SU-DHL-6 (cell line): ENCODE measurements at regions not wholly inside any gene's neighbourhood (a gene's known extent, or its start where the extent isn't known, plus 50 kb on each side); places are given as distances from the start of the nearest gene placed in this dataset.

ENCODE experiments used
- H2AFZ ChIP-seq: fragments of 200-600 bp; sonication (generic); 2 replicates; pipeline ENCODE4 v1.6.1; 2014; ENCODE audit warnings: low read depth, mild to moderate bottlenecking, moderate library complexity, mixed read lengths, antibody characterized with exemption, low read length; ENCODE audit not compliant: severe bottlenecking
- H3F3A ChIP-seq: fragments of 200-600 bp; shearing (Covaris generic); 2 replicates; pipeline ENCODE4 v1.6.0; 2016; ENCODE audit warnings: antibody characterized with exemption, mild to moderate bottlenecking; ENCODE audit not compliant: insufficient read depth
- H3K27ac ChIP-seq: fragments of 200-600 bp; sonication (generic); 2 replicates; pipeline ENCODE4 v1.5.1; 2016; ENCODE audit warnings: low read depth, mild to moderate bottlenecking, low read length, moderate library complexity, mixed read lengths
- H3K27me3 ChIP-seq: fragments of 200-600 bp; sonication (generic), shearing (Covaris generic); 2 replicates; pipeline ENCODE4 v1.6.0; 2014; ENCODE audit warnings: mild to moderate bottlenecking, low read length
- H3K36me3 ChIP-seq: fragments of 200-600 bp; sonication (generic); 2 replicates; pipeline ENCODE4 v1.6.1; 2014; ENCODE audit warnings: mild to moderate bottlenecking, low read length, mixed read lengths
- H3K4me2 ChIP-seq: fragments of 300-600, 200-600 bp; shearing (Covaris generic), sonication (generic); 2 replicates; pipeline ENCODE4 v1.6.0; 2014; ENCODE audit warnings: low read length, low read depth, mild to moderate bottlenecking; ENCODE audit not compliant: poor library complexity, severe bottlenecking
- H3K4me3 ChIP-seq: fragments of 200-600 bp; sonication (generic); 2 replicates; pipeline ENCODE4 v1.5.1; 2014; ENCODE audit warnings: antibody characterized with exemption, low read length, mild to moderate bottlenecking, mixed read lengths; ENCODE audit not compliant: insufficient read depth, poor library complexity, severe bottlenecking
- H3K79me2 ChIP-seq: fragments of 200-600 bp; sonication (generic); 2 replicates; pipeline ENCODE4 v1.6.1; 2014; ENCODE audit warnings: mild to moderate bottlenecking, low read length, moderate library complexity; ENCODE audit not compliant: insufficient read depth
- H3K9ac ChIP-seq: fragments of 200-600 bp; sonication (generic); 2 replicates; pipeline ENCODE4 v1.7.0; 2014; ENCODE audit warnings: mild to moderate bottlenecking, low read length
- H3K9me2 ChIP-seq: fragments of 200-600 bp; sonication (generic); replicated peaks from 2 replicates; pipeline ENCODE4 v1.6.1; 2014; ENCODE audit warnings: low read length; ENCODE audit not compliant: insufficient read depth
- H3K9me3 ChIP-seq: fragments of 200-600 bp; sonication (generic); 2 replicates; pipeline ENCODE4 v1.6.1; 2014; ENCODE audit warnings: low read length, mixed read lengths; ENCODE audit not compliant: insufficient read depth
- H4K20me1 ChIP-seq: fragments of 200-600 bp; sonication (generic); 2 replicates; pipeline ENCODE4 v1.6.1; 2014; ENCODE audit warnings: low read depth, mild to moderate bottlenecking, antibody characterized with exemption, low read length, moderate library complexity, mixed read lengths
- EZH2phosphoT487 ChIP-seq: fragments of 200-600 bp; sonication (generic), shearing (Covaris generic); conservative IDR thresholded peaks from 2 replicates; pipeline ENCODE4 v1.6.1; 2018; ENCODE audit warnings: mild to moderate bottlenecking, antibody characterized with exemption, low read length, moderate library complexity, mixed read lengths
- TF ChIP-seq, protein P1 (sequence below): fragments of 200-600 bp; sonication (generic); IDR thresholded peaks from one replicate; pipeline ENCODE4 v1.5.1; 2017; ENCODE audit warnings: antibody characterized with exemption, mild to moderate bottlenecking, low read length, moderate library complexity; ENCODE audit not compliant: insufficient read depth, poor library complexity, severe bottlenecking

GRCh38 chr22:25404556-25404927 is 159.9 kb upstream of the GRK3 start:
- Histone ChIP-seq H3K79me2 (peaks cover 5% of the 10 kb centered on the region; the same call in 1 of the 2 replicates), H3K9me2 (no peaks in the 10 kb centered on the region), H3K27ac (no peak overlapping the region), H3K4me3 (peak overlapping the region; percentile 85), H3K27me3 (no peaks in the 10 kb centered on the region), H2AFZ (peak overlapping the region; percentile 59), H3K9me3 (no peaks in the 10 kb centered on the region), H3K36me3 (no peaks in the 10 kb centered on the region), H3K4me2 (peak overlapping the region; percentile 73), H3F3A (no peaks in the 10 kb centered on the region), H4K20me1 (no peaks in the 10 kb centered on the region), H3K9ac (peak overlapping the region; percentile 66)
- no peak for TF ChIP-seq EZH2phosphoT487
- TF ChIP-seq, protein P1, sequence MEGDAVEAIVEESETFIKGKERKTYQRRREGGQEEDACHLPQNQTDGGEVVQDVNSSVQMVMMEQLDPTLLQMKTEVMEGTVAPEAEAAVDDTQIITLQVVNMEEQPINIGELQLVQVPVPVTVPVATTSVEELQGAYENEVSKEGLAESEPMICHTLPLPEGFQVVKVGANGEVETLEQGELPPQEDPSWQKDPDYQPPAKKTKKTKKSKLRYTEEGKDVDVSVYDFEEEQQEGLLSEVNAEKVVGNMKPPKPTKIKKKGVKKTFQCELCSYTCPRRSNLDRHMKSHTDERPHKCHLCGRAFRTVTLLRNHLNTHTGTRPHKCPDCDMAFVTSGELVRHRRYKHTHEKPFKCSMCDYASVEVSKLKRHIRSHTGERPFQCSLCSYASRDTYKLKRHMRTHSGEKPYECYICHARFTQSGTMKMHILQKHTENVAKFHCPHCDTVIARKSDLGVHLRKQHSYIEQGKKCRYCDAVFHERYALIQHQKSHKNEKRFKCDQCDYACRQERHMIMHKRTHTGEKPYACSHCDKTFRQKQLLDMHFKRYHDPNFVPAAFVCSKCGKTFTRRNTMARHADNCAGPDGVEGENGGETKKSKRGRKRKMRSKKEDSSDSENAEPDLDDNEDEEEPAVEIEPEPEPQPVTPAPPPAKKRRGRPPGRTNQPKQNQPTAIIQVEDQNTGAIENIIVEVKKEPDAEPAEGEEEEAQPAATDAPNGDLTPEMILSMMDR: no peak

GRCh38 chr22:25404928-25405816 is 159.3 kb upstream of the GRK3 start:
- Histone ChIP-seq H3K79me2 (peaks cover 5% of the 10 kb centered on the region; the same call in 1 of the 2 replicates), H3K9me2 (no peaks in the 10 kb centered on the region), H3F3A (no peaks in the 10 kb centered on the region), H3K4me2 (peak overlapping the region; percentile 85), H3K36me3 (no peaks in the 10 kb centered on the region), H3K4me3 (peak overlapping the region; percentile 85), H4K20me1 (no peaks in the 10 kb centered on the region), H3K9me3 (no peaks in the 10 kb centered on the region), H3K27me3 (no peaks in the 10 kb centered on the region), H3K27ac (no peak overlapping the region), H2AFZ (peak overlapping the region; percentile 98), H3K9ac (peak overlapping the region; percentile 66)
- TF ChIP-seq, protein P1: no peak
- TF ChIP-seq EZH2phosphoT487: no peak

DNA sequence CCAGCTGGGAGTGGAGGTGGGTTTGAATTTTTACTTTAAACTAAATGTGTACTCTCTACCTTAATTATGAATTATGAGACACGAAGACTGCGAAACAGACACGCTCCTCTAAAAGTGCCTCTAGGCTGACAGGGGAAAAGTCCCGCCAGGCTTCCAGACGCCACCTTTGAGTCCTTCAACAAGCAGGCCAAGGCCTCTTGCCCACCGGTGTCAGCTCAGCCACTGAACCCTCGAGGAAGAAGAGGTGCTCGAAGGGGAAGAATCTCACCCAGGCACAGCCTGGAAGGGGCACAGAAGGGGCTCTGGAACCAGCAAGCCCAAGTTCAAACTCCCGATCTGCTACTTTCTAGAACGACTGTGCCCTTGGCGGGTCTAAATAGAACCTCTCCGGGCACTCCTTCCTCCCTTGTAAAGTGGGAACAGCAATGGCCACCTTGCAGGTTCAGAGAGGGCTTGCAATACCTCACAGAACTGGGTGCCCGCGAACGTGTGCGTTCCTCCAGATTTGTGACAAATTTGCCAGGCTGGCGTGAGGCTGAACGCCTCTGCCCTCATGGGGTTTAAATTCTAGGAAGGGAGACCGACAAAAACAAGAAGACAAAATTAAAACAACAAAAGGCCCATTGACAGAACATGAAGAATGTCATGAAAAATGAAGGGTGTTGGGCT is 158.5 kb upstream of the GRK3 start:
- peak overlapping the region; percentile 72 for H3K4me3 ChIP-seq
- peak overlapping the region; percentile 66 for H3K9ac ChIP-seq
- H3F3A ChIP-seq: no peaks in the 10 kb centered on the region
- no peaks in the 10 kb centered on the region for H3K36me3 ChIP-seq
- TF ChIP-seq, protein P1: no peak
- no peak for TF ChIP-seq EZH2phosphoT487
- peak overlapping the region; percentile 98 for H2AFZ ChIP-seq
- no peaks in the 10 kb centered on the region for H4K20me1 ChIP-seq
- H3K9me2 ChIP-seq: no peaks in the 10 kb centered on the region
- H3K9me3 ChIP-seq: no peaks in the 10 kb centered on the region
- H3K79me2 ChIP-seq: peaks cover 5% of the 10 kb centered on the region; the same call in 1 of the 2 replicates
- no peak overlapping the region for H3K27ac ChIP-seq
- H3K4me2 ChIP-seq: peak overlapping the region; percentile 85
- H3K27me3 ChIP-seq: no peaks in the 10 kb centered on the region
